ENCODE measurements at regions not wholly inside any gene's neighbourhood (a gene's known extent, or its start where the extent isn't known, plus 50 kb on each side); places are given as distances from the start of the nearest gene placed in this dataset.

GRCh38 chr10:130611239-130611638 is 475.0 kb downstream of the GLRX3 start:
- no peak for DNase-seq (ENCODE audit: low read depth)

DNA sequence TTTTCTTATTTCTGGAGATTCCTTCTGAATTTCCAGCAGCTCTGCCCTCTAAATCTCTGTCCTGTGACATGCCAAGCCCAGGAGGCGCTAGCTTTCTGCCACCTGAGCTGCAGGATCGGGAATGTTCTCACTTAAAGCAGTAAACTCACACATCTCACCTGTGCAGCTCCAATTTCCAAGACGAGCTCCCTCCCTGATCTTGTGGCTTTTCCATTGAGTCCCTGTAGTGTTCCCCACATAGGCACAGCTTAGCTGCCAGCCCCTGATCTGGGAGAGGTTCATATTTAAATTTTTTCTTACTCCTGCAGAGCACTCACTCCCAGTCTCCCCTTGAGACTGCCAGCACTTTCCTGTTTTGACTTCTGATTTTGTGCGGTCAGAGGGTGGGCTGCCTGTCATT is 479.3 kb downstream of the GLRX3 start:
- DNase-seq (ENCODE audit: low read depth), result no peak

GRCh38 chr10:130617985-130618384 is 481.8 kb downstream of the GLRX3 start:
- DNase-seq (ENCODE audit: low read depth), result no peak

GRCh38 chr10:130618647-130619046 is 482.5 kb downstream of the GLRX3 start:
- no peak for DNase-seq (ENCODE audit: low read depth)

- DNase-seq (ENCODE audit: low read depth), result no peak
These were observed 485.1 kb downstream of the GLRX3 start for GRCh38 chr10:130621231-130621775.

- DNase-seq (ENCODE audit: low read depth), result no peak
These were observed 487.6 kb downstream of the GLRX3 start for GRCh38 chr10:130623680-130624267.

- no peak for DNase-seq (ENCODE audit: low read depth)
These were observed 491.3 kb downstream of the GLRX3 start for GRCh38 chr10:130627346-130628045.

DNA sequence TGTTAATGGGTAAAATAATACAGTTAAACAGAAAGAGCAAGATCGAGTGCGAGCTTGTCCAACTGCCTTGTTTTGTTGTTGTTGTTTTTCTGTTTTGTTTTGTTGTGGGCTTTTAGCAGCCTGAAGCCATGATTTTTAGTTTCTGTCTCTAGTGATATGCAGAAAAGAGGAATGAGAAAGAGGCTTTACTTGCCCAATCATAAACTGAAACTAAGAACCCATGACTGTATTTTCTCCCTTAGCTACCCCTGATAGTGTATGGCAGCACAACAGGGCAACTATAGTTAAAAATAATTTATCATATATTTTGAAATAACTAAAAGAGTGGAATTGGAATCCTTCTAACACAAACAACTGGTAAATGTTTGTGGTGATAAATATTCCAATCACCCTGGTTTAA is 493.9 kb downstream of the GLRX3 start:
- DNase-seq (ENCODE audit: low read depth), result no peak

GRCh38 chr10:130631142-130632096 is 495.2 kb downstream of the GLRX3 start:
- DNase-seq (ENCODE audit: low read depth), result no peak

GRCh38 chr10:130634816-130635215 is 498.6 kb downstream of the GLRX3 start:
- no peak for DNase-seq (ENCODE audit: low read depth)

DNA sequence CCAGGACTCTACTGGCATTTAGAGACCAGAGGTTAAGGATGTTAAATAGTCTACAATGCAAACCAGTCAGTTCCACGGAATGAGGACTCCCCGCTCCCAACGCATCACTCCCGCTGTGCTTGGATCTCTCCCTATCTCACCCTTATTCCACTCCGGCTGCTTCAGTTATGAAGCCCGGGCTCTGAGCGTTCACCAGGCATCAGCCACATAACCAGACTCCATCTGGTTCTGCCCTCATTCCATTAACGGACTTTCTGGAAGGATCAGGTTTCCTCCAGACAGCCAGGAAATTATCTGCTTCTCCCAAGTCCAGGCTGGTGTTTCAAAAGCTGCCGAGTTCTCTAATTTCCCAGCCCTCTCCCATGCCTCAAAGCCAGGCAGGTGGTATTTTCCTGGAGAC is 499.3 kb downstream of the GLRX3 start:
- DNase-seq (ENCODE audit: low read depth), result no peak

DNA sequence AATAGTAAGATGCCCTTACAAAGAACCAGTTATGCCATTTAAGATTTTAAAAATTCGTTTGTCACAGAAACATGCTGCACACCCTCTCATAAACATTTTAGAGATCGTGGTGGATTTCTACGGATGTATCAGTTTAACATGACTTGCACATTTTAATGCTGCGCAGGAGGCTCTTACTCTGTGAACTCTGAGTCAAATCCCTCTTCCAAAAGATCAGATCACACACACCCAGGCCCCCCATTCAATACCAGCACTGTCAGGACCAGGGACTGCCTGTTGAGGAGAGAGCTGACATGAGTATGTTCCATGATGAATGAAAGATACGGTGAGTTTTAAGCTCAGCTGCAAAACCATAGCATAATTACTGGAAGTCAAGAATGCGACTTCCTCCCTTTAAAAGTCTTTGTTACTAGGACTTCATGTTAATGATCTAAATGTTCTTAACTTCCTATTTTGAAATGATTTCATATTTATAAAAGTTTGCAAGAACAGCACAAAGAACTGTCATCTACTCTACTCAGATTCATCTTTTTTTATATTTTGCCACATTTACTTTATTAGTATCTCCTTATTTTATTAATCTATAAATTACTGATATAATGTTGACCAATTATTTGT is 500.2 kb downstream of the GLRX3 start:
- DNase-seq (ENCODE audit: low read depth), result no peak

GRCh38 chr10:130637089-130637676 is 501.0 kb downstream of the GLRX3 start:
- DNase-seq (ENCODE audit: low read depth), result no peak

- no peak for DNase-seq (ENCODE audit: low read depth)
These were observed 502.8 kb downstream of the GLRX3 start for GRCh38 chr10:130638991-130639390.

DNA sequence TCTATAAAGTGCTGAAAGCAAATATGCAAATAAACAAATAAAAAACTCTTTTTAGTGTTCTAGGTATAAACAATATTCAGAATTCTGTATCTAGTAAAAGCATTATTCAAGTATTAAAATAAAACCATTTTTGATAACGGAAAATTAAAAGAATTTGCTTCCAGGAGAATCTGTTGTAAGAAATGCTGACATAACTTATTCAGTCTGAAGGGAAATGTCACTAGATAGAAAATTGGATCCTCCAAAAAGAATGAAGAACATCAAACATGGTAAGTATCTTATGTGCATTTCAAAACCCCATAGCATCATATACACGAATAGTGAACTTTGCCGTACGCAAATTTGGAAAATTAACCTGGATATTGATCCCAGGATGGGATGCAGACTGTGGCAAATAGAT is 506.7 kb downstream of the GLRX3 start:
- DNase-seq (ENCODE audit: low read depth), result no peak

DNA sequence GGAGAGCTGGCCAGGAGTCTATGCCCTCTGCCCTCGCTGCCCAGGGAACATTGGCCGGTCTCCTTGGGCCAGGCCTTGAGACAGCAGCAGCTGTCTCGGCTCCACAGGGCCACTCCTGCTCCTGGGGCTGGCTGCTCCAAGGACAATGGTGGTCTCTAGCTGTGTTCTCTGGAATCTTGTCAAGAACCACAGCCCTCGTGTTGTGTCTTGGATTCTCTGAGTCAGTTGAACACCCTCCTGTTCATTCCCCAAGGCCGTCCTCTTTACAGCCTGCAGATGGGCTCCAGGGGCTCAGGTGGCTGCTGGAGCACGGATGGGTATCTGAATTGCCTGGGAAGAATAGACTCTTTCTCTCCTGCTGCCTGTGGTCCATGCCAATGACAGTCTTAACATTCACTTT is 511.1 kb downstream of the GLRX3 start:
- no peak for DNase-seq (ENCODE audit: low read depth)

DNA sequence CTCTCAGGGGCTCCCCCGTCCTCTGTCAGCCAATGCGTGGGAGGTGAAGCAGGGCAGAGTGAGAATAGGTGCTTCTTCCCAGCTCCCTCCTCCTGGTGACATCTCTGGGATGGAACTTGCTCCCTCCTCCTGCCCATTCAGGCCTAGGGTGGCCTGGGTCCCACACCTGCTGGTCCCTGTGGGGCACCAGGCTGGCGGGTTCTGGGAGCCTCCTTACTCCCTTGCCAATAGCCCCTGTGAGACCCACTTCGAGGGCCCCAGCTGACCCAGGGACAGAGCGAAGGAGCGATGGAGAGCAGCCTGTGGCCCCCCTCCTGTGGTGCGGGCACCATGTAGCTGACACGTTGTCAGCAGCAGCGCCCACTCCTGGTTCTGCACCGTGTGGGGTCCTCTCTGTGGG is 512.6 kb downstream of the GLRX3 start:
- no peak for DNase-seq (ENCODE audit: low read depth)

DNA sequence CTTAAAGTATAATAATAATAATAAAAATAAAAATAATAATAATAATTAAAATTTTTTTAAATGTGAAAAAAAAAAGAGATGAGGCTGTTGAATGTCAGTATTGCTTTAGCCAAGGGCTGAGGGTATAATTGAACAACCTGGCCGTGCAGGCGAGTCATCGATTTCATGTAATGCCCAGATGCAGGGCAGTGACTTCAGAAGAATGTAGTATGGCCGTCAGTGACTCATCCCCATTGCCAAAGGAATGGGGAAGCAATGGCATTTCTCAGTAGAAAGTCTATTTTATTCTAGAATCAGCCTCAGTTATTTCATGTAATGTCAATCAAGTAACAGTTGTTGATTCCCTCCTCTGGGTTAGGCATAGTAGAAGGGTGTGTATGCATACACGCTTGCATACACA is 516.4 kb downstream of the GLRX3 start:
- DNase-seq (ENCODE audit: low read depth), result no peak

DNA sequence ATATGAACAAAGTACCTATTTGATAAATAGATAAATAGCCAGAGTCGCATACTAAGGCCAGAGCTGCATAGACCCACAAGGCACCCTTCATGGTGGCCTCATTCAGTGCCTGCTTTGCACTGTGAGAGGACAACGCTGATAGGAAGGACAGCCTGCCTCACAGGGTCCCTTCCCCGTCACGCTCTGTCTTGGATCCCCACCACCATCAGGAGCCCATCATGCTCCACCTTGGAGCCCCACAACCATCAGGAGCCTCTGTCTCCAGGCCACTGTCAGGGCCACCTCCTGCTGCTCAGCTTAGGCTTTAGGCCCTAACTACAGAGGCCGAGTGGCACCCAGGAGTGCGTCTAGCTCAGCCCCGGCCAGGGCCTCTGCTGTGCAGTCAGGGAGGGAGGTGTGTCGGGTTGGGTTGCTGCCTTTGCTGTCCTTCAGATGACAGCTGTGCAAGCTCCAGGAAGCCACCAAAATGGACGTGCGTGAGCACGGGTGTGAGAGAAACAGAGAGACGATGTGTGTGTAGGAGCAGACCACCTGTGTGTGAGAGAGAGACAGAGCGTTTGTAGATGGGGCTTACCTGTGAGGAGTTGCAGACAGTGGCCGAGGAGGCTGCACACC is 516.9 kb downstream of the GLRX3 start:
- no peak for DNase-seq (ENCODE audit: low read depth)

DNA sequence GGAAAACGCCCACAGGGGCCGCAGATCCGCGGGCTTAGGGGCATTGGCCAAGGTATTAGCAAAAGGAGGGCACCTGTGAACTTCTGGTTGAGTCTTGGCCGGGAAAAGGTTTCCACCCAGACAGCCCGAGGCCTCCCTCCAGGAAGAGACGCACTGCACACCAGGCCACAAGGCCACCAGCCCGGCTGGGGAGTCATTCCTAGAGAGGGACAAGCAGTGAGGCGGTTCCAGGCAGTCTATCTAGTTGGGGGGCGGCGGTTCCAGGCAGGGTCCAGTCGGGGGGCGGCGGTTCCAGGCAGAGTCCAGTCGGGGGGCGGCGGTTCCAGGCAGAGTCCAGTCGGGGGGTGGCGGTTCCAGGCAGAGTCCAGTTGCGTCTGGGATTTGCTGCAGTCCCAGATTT is 518.5 kb downstream of the GLRX3 start:
- no peak for DNase-seq (ENCODE audit: low read depth)

Data from myocyte (in vitro differentiated cells).